Stomach (tissue), 8 donors: ENCODE measurements at regions not wholly inside any gene's neighbourhood (a gene's known extent, or its start where the extent isn't known, plus 50 kb on each side); places are given as distances from the start of the nearest gene placed in this dataset.
A peak's percentile ranks its signal among the peaks of the same experiment; 100 is the strongest.

ENCODE experiments used
- DNase-seq, 2 donors: peaks; one replicate each; pipeline versions ENCODE4 v3.0.0 to v3.0.0-alpha.2; 2013 to 2019
- H3K27ac ChIP-seq, 5 donors: fragments of 200-600 bp in 4 of 5; sonication (generic) in 4 of 5; one replicate each; pipeline ENCODE4 v1.5.1; 2013 to 2019; ENCODE audit warnings: mild to moderate bottlenecking in 1 of 5, moderate library complexity in 1 of 5
- H3K27me3 ChIP-seq, 3 donors: fragments of 200-600 bp; sonication (generic); one replicate each; pipeline ENCODE4 v1.5.1; 2017 to 2019; ENCODE audit warnings: mixed run types in 1 of 3
- H3K36me3 ChIP-seq, 4 donors: fragments of 200-600 bp; sonication (generic); 1 replicate in 3 of 4; 2 replicates in 1 of 4; pipeline ENCODE4 v1.5.1; 2016 to 2019
- H3K4me1 ChIP-seq, 4 donors: fragments of 200-600 bp; sonication (generic); one replicate each; pipeline ENCODE4 v1.5.1; 2016 to 2019
- H3K4me3 ChIP-seq, 4 donors: fragments of 200-600 bp; sonication (generic) in 3 of 4; one replicate each; pipeline ENCODE4 v1.5.1; 2016 to 2019; ENCODE audit warnings: mild to moderate bottlenecking in 1 of 4
- H3K9me3 ChIP-seq, 4 donors: fragments of 200-600 bp; sonication (generic); one replicate each; pipeline ENCODE4 v1.5.1; 2016 to 2019
- CTCF ChIP-seq, 7 experiments: fragments of 450-650 bp in 4 of 7; fragments of 200-600 bp in 3 of 7; sonication (generic) in 3 of 7; IDR thresholded peaks; one replicate each; pipeline ENCODE4 v1.5.1; 2016 to 2019; ENCODE audit warnings: antibody characterized with exemption in 7 of 7, control low read depth in 2 of 7, mild to moderate bottlenecking in 1 of 7
- EP300 ChIP-seq: sonication (generic); formaldehyde crosslinking; IDR thresholded peaks from one replicate; pipeline ENCODE4 v1.6.1; 2017; ENCODE audit warnings: antibody characterized with exemption
- POLR2A ChIP-seq, 4 donors: fragments of 450-650 bp; IDR thresholded peaks; one replicate each; pipeline ENCODE4 v1.6.1; 2016; ENCODE audit warnings: antibody characterized with exemption in 4 of 4, control low read depth in 2 of 4, mild to moderate bottlenecking in 1 of 4, moderate library complexity in 1 of 4
- POLR2AphosphoS5 ChIP-seq, 3 donors: sonication (generic); formaldehyde crosslinking; IDR thresholded peaks; one replicate each; pipeline ENCODE4 v1.6.1; 2016; ENCODE audit warnings: antibody characterized with exemption in 3 of 3
- WGBS, 5 donors: extraction: QIAGEN DNeasy Blood & Tissue Kit in 3 of 5; methylation state at CpG; one replicate each; pipeline versions ENCODE4 v1.1.5 to v1.1.7; 2013 to 2018; 5-methylcytosine and 5-hydroxymethylcytosine counted together
- intact Hi-C: fragments of 100-400 bp; cut with DNase I; formaldehyde crosslinking; loops from one replicate; pipeline ENCODE4 v1.15.1; 2023; ENCODE audit warnings: low total_unique reads
- donor health status: healthy with polysubstance abuse.
- donor health status: Bipolar disorder and iron deficiency.
- donor health status: healthy.

GRCh38 chr12:115382681-115383080 lies 698.7 kb upstream of the TBX3 start:
- intact Hi-C loops, result no loop called here
- no peak overlapping the region for H3K4me3 ChIP-seq
- WGBS, 5 donors, result 76 to 87% (median 84%) methylated on average over 5 of the region's 5 CpGs
- no peaks in the 10 kb centered on the region for H3K36me3 ChIP-seq
- no peak for TF ChIP-seq CTCF (IDR thresholded peaks at IDR 0.05)
- TF ChIP-seq EP300, result no peak
- no peak for TF ChIP-seq POLR2A (IDR thresholded peaks at IDR 0.05)
- no peak for TF ChIP-seq POLR2AphosphoS5 (IDR thresholded peaks at IDR 0.05)
- H3K27ac ChIP-seq, result no peak overlapping the region
- no peak for DNase-seq
- no peaks in the 10 kb centered on the region for H3K9me3 ChIP-seq
- H3K4me1 ChIP-seq, result peaks cover 0 to 9% (median 0%) of the 10 kb centered on the region in 4 donors
- peaks cover 0 to 14% (median 0%) of the 10 kb centered on the region in 3 donors for H3K27me3 ChIP-seq

GRCh38 chr12:115380546-115381120 lies 696.7 kb upstream of the TBX3 start:
- TF ChIP-seq POLR2A (IDR thresholded peaks at IDR 0.05) (no peak), CTCF (IDR thresholded peaks at IDR 0.05) (no peak), EP300 (no peak), POLR2AphosphoS5 (IDR thresholded peaks at IDR 0.05) (no peak)
- WGBS, 5 donors, result 64 to 70% (median 68%) methylated on average over 9 of the region's 9 CpGs
- H3K27me3 ChIP-seq, result peaks cover 0 to 14% (median 0%) of the 10 kb centered on the region in 3 donors
- peaks cover 0 to 12% (median 0%) of the 10 kb centered on the region in 4 donors for H3K4me1 ChIP-seq
- no peaks in the 10 kb centered on the region for H3K9me3 ChIP-seq
- no peak for DNase-seq
- H3K36me3 ChIP-seq, result no peaks in the 10 kb centered on the region
- H3K27ac ChIP-seq, result no peak overlapping the region
- intact Hi-C loops, result no loop called here
- no peak overlapping the region for H3K4me3 ChIP-seq

GRCh38 chr12:115378291-115378690 lies 694.3 kb upstream of the TBX3 start:
- H3K27me3 ChIP-seq, result peaks cover 0 to 14% (median 0%) of the 10 kb centered on the region in 3 donors
- H3K4me1 ChIP-seq, result peaks cover 0 to 5% (median 0%) of the 10 kb centered on the region in 4 donors
- H3K36me3 ChIP-seq, result no peaks in the 10 kb centered on the region
- no peak overlapping the region for H3K4me3 ChIP-seq
- TF ChIP-seq POLR2A (IDR thresholded peaks at IDR 0.05), result no peak
- no peak for TF ChIP-seq CTCF (IDR thresholded peaks at IDR 0.05)
- no peak for TF ChIP-seq POLR2AphosphoS5 (IDR thresholded peaks at IDR 0.05)
- no peak for TF ChIP-seq EP300
- intact Hi-C loops, result no loop called here
- WGBS, 5 donors, result 52 to 69% (median 62%) methylated on average over 2 of the region's 2 CpGs
- no peak overlapping the region for H3K27ac ChIP-seq
- no peaks in the 10 kb centered on the region for H3K9me3 ChIP-seq
- DNase-seq, result peak in 1 of 2 donors; percentile 63

GRCh38 chr12:115377779-115378178 lies 693.8 kb upstream of the TBX3 start:
- no peak overlapping the region for H3K4me3 ChIP-seq
- no peaks in the 10 kb centered on the region for H3K9me3 ChIP-seq
- intact Hi-C loops, result no loop called here
- 47 to 75% (median 64%) methylated on average over 7 of the region's 7 CpGs for WGBS, 5 donors
- DNase-seq, result no peak
- H3K36me3 ChIP-seq, result no peaks in the 10 kb centered on the region
- no peak overlapping the region for H3K27ac ChIP-seq
- H3K4me1 ChIP-seq, result peaks cover 0 to 5% (median 0%) of the 10 kb centered on the region in 4 donors
- TF ChIP-seq POLR2A (IDR thresholded peaks at IDR 0.05) (no peak), CTCF (IDR thresholded peaks at IDR 0.05) (no peak), EP300 (no peak), POLR2AphosphoS5 (IDR thresholded peaks at IDR 0.05) (no peak)
- H3K27me3 ChIP-seq, result peaks cover 0 to 14% (median 0%) of the 10 kb centered on the region in 3 donors
